Hepatocyte (in vitro differentiated cells): ENCODE measurements at regions not wholly inside any gene's neighbourhood (a gene's known extent, or its start where the extent isn't known, plus 50 kb on each side); places are given as distances from the start of the nearest gene placed in this dataset.
A peak's percentile ranks its signal among the peaks of the same experiment; 100 is the strongest.

Experiments used
- CTCF ChIP-seq: fragments of 200-600 bp; sonication (generic); IDR thresholded peaks from 2 replicates; pipeline ENCODE4 v1.5.1; 2016; ENCODE audit warnings: antibody characterized with exemption, mild to moderate bottlenecking; ENCODE audit not compliant: poor library complexity
- EZH2phosphoT487 ChIP-seq: fragments of 200-600 bp; sonication (generic); IDR thresholded peaks from one replicate; pipeline ENCODE4 v1.6.1; 2018; ENCODE audit warnings: antibody characterized with exemption, mild to moderate bottlenecking, low read depth, moderate library complexity; ENCODE audit not compliant: unreplicated experiment, severe bottlenecking

DNA sequence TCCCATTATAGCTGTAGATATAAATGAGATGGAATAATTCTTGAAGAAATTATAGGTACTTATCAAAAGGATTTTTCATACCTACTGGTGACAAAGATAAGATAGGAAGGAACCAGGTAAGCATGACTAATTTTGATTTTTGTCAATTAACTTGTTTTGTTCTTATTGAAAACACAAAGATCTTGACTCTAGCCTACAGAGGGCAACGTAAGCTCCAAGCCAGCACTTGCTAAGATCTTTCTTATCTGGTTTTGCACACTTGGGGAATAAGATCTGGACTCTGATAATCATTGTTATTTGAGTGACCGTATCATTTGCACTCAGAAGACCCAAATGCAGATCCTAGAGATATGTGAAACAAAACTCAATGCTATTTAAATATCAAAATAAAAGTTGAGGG lies 223.4 kb downstream of the VEGFC start:
- TF ChIP-seq CTCF: peak; percentile 6
- TF ChIP-seq EZH2phosphoT487: no peak
